ENCODE measurements at regions not wholly inside any gene's neighbourhood (a gene's known extent, or its start where the extent isn't known, plus 50 kb on each side); places are given as distances from the start of the nearest gene placed in this dataset.

DNA sequence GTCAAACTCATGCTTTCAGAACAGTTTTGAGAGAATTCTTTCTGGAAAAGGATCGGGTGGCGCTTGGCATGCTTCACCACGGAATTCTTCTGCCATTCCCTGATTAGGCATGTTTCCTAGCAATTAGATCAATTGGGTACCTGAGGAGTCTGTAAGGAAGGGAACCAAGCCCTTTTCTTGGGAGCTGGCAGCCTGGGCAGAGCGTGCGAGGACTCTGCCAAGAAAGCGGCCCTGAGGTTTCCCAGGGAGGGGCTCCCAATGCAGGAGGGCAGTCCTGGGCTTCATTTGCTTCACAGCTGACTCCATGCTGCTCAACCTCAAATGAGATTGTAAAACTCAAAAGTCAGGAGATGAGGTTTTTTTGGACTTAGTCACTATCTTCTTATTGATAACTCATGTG, 60.3 kb downstream of the MYCN start:
- Mint-ChIP-seq H3K27ac (no peak overlapping the region), H3K4me3 (no peak overlapping the region), H3K36me3 (ENCODE audit: insufficient read depth) (no peaks in the 10 kb centered on the region), H3K9me3 (peaks cover 9 to 12% of the 10 kb centered on the region in 2 donors), H3K4me1 (ENCODE audit: low read depth in 2 of 2) (no peaks in the 10 kb centered on the region), H3K27me3 (peaks cover 0 to 5% of the 10 kb centered on the region in 2 donors)
- DNase-seq (no peak), ATAC-seq (replicated peaks) (no peak)

GRCh38 chr2:15999596-16000469, 59.5 kb downstream of the MYCN start:
- peaks cover 6 to 12% of the 10 kb centered on the region in 2 donors for H3K9me3 Mint-ChIP-seq
- no peak overlapping the region for H3K27ac Mint-ChIP-seq
- DNase-seq (no peak), ATAC-seq (replicated peaks) (no peak)
- H3K36me3 Mint-ChIP-seq (ENCODE audit: insufficient read depth): no peaks in the 10 kb centered on the region
- no peak overlapping the region for H3K4me3 Mint-ChIP-seq
- H3K27me3 Mint-ChIP-seq: no peaks in the 10 kb centered on the region
- no peaks in the 10 kb centered on the region for H3K4me1 Mint-ChIP-seq (ENCODE audit: low read depth in 2 of 2)

- Mint-ChIP-seq H3K36me3 (ENCODE audit: insufficient read depth) (no peaks in the 10 kb centered on the region), H3K27ac (no peak overlapping the region), H3K27me3 (no peaks in the 10 kb centered on the region), H3K4me1 (ENCODE audit: low read depth in 2 of 2) (no peaks in the 10 kb centered on the region), H3K4me3 (no peak overlapping the region), H3K9me3 (peaks cover 0 to 4% of the 10 kb centered on the region in 2 donors)
- ATAC-seq (replicated peaks): no peak
- DNase-seq: no peak
These were observed 57.5 kb downstream of the MYCN start for GRCh38 chr2:15997728-15998280.

- peaks cover 0 to 4% of the 10 kb centered on the region in 2 donors for H3K9me3 Mint-ChIP-seq
- no peak for DNase-seq
- H3K27ac Mint-ChIP-seq: no peak overlapping the region
- no peaks in the 10 kb centered on the region for H3K4me1 Mint-ChIP-seq (ENCODE audit: low read depth in 2 of 2)
- ATAC-seq (replicated peaks): no peak
- no peak overlapping the region for H3K4me3 Mint-ChIP-seq
- no peaks in the 10 kb centered on the region for H3K27me3 Mint-ChIP-seq
- H3K36me3 Mint-ChIP-seq (ENCODE audit: insufficient read depth): no peaks in the 10 kb centered on the region
These were observed 56.4 kb downstream of the MYCN start for GRCh38 chr2:15996536-15997423.

All from effector memory CD8-positive, alpha-beta T cell (primary cell).